Neural cell (in vitro differentiated cells): ENCODE measurements at regions not wholly inside any gene's neighbourhood (a gene's known extent, or its start where the extent isn't known, plus 50 kb on each side); places are given as distances from the start of the nearest gene placed in this dataset.

Experiments
- H2AFZ ChIP-seq: fragments of 200-600, 300-800 bp; sonication (generic), shearing (Covaris generic); 2 replicates; pipeline ENCODE4 v1.6.0; 2014; ENCODE audit warnings: low read depth, mild to moderate bottlenecking, antibody characterized with exemption, low read length, moderate library complexity
- H3F3A ChIP-seq: fragments of 200-600 bp; shearing (Covaris generic); 2 replicates; pipeline ENCODE4 v1.6.1; 2016; ENCODE audit warnings: mild to moderate bottlenecking, moderate library complexity, mixed read lengths, antibody characterized with exemption, low read length; ENCODE audit not compliant: insufficient read depth, poor library complexity, severe bottlenecking
- H3K27ac ChIP-seq: fragments of 200-600, 300-800 bp; sonication (generic), shearing (Covaris generic); 2 replicates; pipeline ENCODE4 v1.5.1; 2014; ENCODE audit warnings: mild to moderate bottlenecking, low read length, moderate library complexity
- H3K27me3 ChIP-seq: fragments of 300-800, 200-600 bp; sonication (generic), shearing (Covaris generic); 2 replicates; pipeline ENCODE4 v1.6.0; 2014; ENCODE audit warnings: mild to moderate bottlenecking, low read depth, low read length, moderate library complexity; ENCODE audit not compliant: insufficient read depth
- H3K36me3 ChIP-seq: fragments of 300-800, 200-600 bp; sonication (generic), shearing (Covaris generic); 2 replicates; pipeline ENCODE4 v1.5.1; 2014; ENCODE audit warnings: mild to moderate bottlenecking, antibody characterized with exemption, low read length, moderate library complexity; ENCODE audit not compliant: insufficient read depth
- H3K4me2 ChIP-seq: fragments of 300-800, 200-600 bp; sonication (generic), shearing (Covaris generic); 2 replicates; pipeline ENCODE4 v1.6.0; 2014; ENCODE audit warnings: mild to moderate bottlenecking, low read length
- H3K4me3 ChIP-seq: fragments of 300-800, 200-600 bp; sonication (generic), shearing (Covaris generic); 2 replicates; pipeline ENCODE4 v1.5.1; 2014; ENCODE audit warnings: mild to moderate bottlenecking, low read length, moderate library complexity
- H3K79me2 ChIP-seq: fragments of 200-600 bp; shearing (Covaris generic); replicated peaks from 2 replicates; pipeline ENCODE4 v1.6.0; 2014; ENCODE audit warnings: mild to moderate bottlenecking, low read length, moderate library complexity; ENCODE audit not compliant: insufficient read depth
- H3K9ac ChIP-seq: fragments of 300-800, 200-600 bp; sonication (generic), shearing (Covaris generic); 2 replicates; pipeline ENCODE4 v1.6.1; 2016; ENCODE audit warnings: mild to moderate bottlenecking, low read length, mixed read lengths
- H3K9me2 ChIP-seq: fragments of 200-600 bp; shearing (Covaris generic); 2 replicates; pipeline ENCODE4 v1.6.1; 2016; ENCODE audit warnings: mild to moderate bottlenecking, low read length, mixed read lengths; ENCODE audit not compliant: insufficient read depth
- H3K9me3 ChIP-seq: fragments of 200-600, 300-800 bp; sonication (generic), shearing (Covaris generic); 2 replicates; pipeline ENCODE4 v1.6.1; 2016; ENCODE audit warnings: mild to moderate bottlenecking, mixed run types, low read length, moderate library complexity, mixed read lengths
- H4K20me1 ChIP-seq: fragments of 200-600 bp; shearing (Covaris generic); 2 replicates; pipeline ENCODE4 v1.6.1; 2016; ENCODE audit warnings: mild to moderate bottlenecking, mixed run types; ENCODE audit not compliant: insufficient read depth
- EP300 ChIP-seq: fragments of 450-650 bp; conservative IDR thresholded peaks from 2 replicates; pipeline ENCODE4 v1.6.1; 2014; ENCODE audit warnings: antibody characterized with exemption, mild to moderate bottlenecking, moderate library complexity; ENCODE audit not compliant: poor library complexity, severe bottlenecking
- EZH2 ChIP-seq: fragments of 200-600, 300-800 bp; shearing (Covaris generic), sonication (generic); IDR thresholded peaks from 2 replicates; pipeline ENCODE4 v1.6.1; 2014; ENCODE audit warnings: antibody characterized with exemption, low read length, borderline replicate concordance, mild to moderate bottlenecking; ENCODE audit not compliant: insufficient read depth, poor library complexity, severe bottlenecking
- MXI1 ChIP-seq: fragments of 450-650 bp; conservative IDR thresholded peaks from 2 replicates; pipeline ENCODE4 v1.6.1; 2014; ENCODE audit warnings: antibody characterized with exemption, mild to moderate bottlenecking; ENCODE audit not compliant: poor library complexity, severe bottlenecking
- POLR2AphosphoS5 ChIP-seq: IDR thresholded peaks from 2 replicates; pipeline ENCODE4 v1.6.1; 2012
- RAD21 ChIP-seq: fragments of 450-650 bp; conservative IDR thresholded peaks from 2 replicates; pipeline ENCODE4 v1.6.1; 2014; ENCODE audit warnings: antibody characterized with exemption, mild to moderate bottlenecking, moderate library complexity
- SMC3 ChIP-seq: fragments of 450-650 bp; conservative IDR thresholded peaks from 2 replicates; pipeline ENCODE4 v1.6.1; 2014; ENCODE audit warnings: antibody characterized with exemption, mild to moderate bottlenecking, moderate library complexity; ENCODE audit not compliant: poor library complexity
- TAF1 ChIP-seq: IDR thresholded peaks from 2 replicates; pipeline ENCODE4 v1.6.1; 2012; ENCODE audit warnings: low read depth
- TF ChIP-seq, protein P1 (sequence below): fragments of 450-650 bp; IDR thresholded peaks from 2 replicates; pipeline ENCODE4 v1.5.1; 2014; ENCODE audit warnings: antibody characterized with exemption, mild to moderate bottlenecking, moderate library complexity; ENCODE audit not compliant: poor library complexity, severe bottlenecking
- TF ChIP-seq, protein P2 (sequence below): IDR thresholded peaks from 2 replicates; pipeline ENCODE4 v1.6.1; 2012; ENCODE audit warnings: borderline replicate concordance

DNA sequence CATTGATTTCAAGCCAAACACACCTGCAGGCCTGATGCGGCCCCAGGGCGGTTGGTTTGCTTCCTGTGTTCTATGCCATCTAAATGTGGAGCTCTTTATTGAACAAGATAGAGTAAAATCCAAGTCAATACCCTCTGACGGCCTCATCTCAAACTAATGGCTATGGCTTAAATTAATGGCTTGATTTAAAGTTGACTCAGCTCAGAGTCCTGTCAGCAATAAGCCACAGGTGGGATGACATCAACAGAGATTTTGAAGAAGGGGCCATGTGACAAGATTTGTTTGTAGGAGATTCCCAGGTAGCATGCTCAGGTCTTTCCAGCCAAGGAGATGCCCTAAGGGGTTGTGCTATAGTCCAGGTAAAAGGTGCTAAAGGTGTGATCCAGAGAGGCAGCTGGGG, 66.7 kb upstream of the ZNF32 start:
- Histone ChIP-seq H3K9me2 (no peaks in the 10 kb centered on the region), H3F3A (no peaks in the 10 kb centered on the region), H4K20me1 (no peaks in the 10 kb centered on the region), H3K79me2 (no peaks in the 10 kb centered on the region), H3K4me3 (no peak overlapping the region), H3K9ac (no peak overlapping the region), H2AFZ (no peak overlapping the region), H3K27ac (no peak overlapping the region), H3K4me2 (no peak overlapping the region), H3K36me3 (no peaks in the 10 kb centered on the region), H3K9me3 (no peaks in the 10 kb centered on the region), H3K27me3 (no peaks in the 10 kb centered on the region)
- TF ChIP-seq, protein P1, sequence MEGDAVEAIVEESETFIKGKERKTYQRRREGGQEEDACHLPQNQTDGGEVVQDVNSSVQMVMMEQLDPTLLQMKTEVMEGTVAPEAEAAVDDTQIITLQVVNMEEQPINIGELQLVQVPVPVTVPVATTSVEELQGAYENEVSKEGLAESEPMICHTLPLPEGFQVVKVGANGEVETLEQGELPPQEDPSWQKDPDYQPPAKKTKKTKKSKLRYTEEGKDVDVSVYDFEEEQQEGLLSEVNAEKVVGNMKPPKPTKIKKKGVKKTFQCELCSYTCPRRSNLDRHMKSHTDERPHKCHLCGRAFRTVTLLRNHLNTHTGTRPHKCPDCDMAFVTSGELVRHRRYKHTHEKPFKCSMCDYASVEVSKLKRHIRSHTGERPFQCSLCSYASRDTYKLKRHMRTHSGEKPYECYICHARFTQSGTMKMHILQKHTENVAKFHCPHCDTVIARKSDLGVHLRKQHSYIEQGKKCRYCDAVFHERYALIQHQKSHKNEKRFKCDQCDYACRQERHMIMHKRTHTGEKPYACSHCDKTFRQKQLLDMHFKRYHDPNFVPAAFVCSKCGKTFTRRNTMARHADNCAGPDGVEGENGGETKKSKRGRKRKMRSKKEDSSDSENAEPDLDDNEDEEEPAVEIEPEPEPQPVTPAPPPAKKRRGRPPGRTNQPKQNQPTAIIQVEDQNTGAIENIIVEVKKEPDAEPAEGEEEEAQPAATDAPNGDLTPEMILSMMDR = no peak
- no peak for TF ChIP-seq EP300
- TF ChIP-seq, protein P2, sequence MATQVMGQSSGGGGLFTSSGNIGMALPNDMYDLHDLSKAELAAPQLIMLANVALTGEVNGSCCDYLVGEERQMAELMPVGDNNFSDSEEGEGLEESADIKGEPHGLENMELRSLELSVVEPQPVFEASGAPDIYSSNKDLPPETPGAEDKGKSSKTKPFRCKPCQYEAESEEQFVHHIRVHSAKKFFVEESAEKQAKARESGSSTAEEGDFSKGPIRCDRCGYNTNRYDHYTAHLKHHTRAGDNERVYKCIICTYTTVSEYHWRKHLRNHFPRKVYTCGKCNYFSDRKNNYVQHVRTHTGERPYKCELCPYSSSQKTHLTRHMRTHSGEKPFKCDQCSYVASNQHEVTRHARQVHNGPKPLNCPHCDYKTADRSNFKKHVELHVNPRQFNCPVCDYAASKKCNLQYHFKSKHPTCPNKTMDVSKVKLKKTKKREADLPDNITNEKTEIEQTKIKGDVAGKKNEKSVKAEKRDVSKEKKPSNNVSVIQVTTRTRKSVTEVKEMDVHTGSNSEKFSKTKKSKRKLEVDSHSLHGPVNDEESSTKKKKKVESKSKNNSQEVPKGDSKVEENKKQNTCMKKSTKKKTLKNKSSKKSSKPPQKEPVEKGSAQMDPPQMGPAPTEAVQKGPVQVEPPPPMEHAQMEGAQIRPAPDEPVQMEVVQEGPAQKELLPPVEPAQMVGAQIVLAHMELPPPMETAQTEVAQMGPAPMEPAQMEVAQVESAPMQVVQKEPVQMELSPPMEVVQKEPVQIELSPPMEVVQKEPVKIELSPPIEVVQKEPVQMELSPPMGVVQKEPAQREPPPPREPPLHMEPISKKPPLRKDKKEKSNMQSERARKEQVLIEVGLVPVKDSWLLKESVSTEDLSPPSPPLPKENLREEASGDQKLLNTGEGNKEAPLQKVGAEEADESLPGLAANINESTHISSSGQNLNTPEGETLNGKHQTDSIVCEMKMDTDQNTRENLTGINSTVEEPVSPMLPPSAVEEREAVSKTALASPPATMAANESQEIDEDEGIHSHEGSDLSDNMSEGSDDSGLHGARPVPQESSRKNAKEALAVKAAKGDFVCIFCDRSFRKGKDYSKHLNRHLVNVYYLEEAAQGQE = no peak
- no peak for TF ChIP-seq POLR2AphosphoS5
- no peak for TF ChIP-seq SMC3

DNA sequence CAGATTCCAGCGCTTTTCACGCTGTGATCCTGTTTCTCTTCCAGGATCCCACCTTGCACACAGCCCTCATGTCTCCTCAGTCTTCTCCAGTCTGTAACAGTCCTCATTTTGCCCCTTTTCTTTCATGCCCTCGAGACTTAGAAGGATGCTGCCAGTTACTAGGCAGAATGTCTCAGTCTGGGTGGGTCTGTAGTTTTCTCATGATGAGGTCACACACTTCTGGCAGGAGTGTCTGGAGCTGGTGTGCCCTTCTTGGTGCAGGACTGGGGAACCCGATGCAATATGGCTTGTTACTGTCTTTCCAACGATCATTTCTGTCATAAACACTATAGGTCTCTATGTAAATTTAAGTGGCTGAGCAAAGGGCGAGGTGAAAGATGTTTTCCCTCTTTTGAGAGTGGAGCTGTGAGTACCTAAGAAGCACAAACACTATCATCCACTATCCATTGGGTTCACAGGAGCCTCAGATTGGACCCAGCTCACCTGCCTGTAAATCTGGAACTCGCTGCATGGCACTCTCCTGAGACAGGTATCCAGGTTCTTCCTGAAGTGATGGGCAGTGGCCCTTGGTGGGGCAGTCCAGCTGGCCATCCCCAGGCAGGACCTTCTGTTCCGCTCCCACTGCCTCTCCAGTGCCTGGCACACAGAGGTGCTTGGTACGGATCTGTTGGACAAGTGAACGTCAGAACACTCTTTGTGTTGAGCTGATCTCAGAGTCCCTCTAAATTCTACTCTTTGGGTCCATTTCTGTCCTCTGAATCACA, 64.3 kb upstream of the ZNF32 start:
- Histone ChIP-seq H3K4me2 (no peak overlapping the region), H4K20me1 (no peaks in the 10 kb centered on the region), H3K27me3 (no peaks in the 10 kb centered on the region), H3K9me3 (no peaks in the 10 kb centered on the region), H3K79me2 (no peaks in the 10 kb centered on the region), H3K9ac (no peak overlapping the region), H3K36me3 (no peaks in the 10 kb centered on the region), H2AFZ (no peak overlapping the region), H3K9me2 (no peaks in the 10 kb centered on the region), H3K27ac (no peak overlapping the region), H3K4me3 (no peak overlapping the region), H3F3A (no peaks in the 10 kb centered on the region)
- TF ChIP-seq SMC3 (no peak), RAD21 (no peak), MXI1 (no peak), EZH2 (no peak), EP300 (no peak), POLR2AphosphoS5 (no peak), TAF1 (no peak)
- TF ChIP-seq, protein P2 = no peak
- TF ChIP-seq, protein P1 = no peak
